ENCODE measurements at regions not wholly inside any gene's neighbourhood (a gene's known extent, or its start where the extent isn't known, plus 50 kb on each side); places are given as distances from the start of the nearest gene placed in this dataset.

DNA sequence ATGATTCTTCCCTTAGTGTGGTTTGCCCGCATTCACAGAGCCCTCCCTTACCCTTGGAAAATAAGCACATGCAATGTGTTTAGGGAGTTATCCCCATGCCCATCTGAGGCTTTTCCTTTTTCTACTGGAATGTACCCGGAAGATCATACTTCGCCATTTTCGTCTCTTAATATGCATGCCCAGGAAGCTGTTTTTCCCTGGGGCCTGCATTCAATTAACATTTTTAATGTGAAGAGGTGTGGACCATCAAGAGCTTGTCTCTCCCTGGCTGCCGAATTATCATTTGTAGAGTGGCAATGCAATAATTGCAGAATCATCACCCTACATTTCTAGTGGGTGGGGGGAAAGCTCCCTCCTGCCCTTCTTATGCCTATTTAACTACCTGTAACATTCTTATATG, 976.3 kb downstream of the DIPK2A start:
- TF ChIP-seq, protein P1, sequence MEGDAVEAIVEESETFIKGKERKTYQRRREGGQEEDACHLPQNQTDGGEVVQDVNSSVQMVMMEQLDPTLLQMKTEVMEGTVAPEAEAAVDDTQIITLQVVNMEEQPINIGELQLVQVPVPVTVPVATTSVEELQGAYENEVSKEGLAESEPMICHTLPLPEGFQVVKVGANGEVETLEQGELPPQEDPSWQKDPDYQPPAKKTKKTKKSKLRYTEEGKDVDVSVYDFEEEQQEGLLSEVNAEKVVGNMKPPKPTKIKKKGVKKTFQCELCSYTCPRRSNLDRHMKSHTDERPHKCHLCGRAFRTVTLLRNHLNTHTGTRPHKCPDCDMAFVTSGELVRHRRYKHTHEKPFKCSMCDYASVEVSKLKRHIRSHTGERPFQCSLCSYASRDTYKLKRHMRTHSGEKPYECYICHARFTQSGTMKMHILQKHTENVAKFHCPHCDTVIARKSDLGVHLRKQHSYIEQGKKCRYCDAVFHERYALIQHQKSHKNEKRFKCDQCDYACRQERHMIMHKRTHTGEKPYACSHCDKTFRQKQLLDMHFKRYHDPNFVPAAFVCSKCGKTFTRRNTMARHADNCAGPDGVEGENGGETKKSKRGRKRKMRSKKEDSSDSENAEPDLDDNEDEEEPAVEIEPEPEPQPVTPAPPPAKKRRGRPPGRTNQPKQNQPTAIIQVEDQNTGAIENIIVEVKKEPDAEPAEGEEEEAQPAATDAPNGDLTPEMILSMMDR (IDR thresholded peaks at IDR 0.05): no peak
- TF ChIP-seq POLR2A (IDR thresholded peaks at IDR 0.05) (no peak), EP300 (IDR thresholded peaks at IDR 0.05) (no peak)

Data from tibial nerve (tissue), 4 donors.